Esophagus squamous epithelium (tissue), 4 donors: ENCODE measurements at regions not wholly inside any gene's neighbourhood (a gene's known extent, or its start where the extent isn't known, plus 50 kb on each side); places are given as distances from the start of the nearest gene placed in this dataset.

Experiments used
- POLR2A ChIP-seq, 4 donors: fragments of 450-650 bp; IDR thresholded peaks; one replicate each; pipeline ENCODE4 v1.6.1; 2017; ENCODE audit warnings: antibody characterized with exemption in 4 of 4, mild to moderate bottlenecking in 4 of 4, moderate library complexity in 3 of 4
- TF ChIP-seq, protein P1 (sequence below), 6 experiments: fragments of 450-650 bp in 4 of 6; fragments of 200-600 bp in 2 of 6; sonication (generic) in 2 of 6; IDR thresholded peaks; one replicate each; pipeline ENCODE4 v1.5.1; 2016 to 2019; ENCODE audit warnings: antibody characterized with exemption in 6 of 6, mild to moderate bottlenecking in 4 of 6, moderate library complexity in 4 of 6

- TF ChIP-seq POLR2A (IDR thresholded peaks at IDR 0.05): no peak
- TF ChIP-seq, protein P1, sequence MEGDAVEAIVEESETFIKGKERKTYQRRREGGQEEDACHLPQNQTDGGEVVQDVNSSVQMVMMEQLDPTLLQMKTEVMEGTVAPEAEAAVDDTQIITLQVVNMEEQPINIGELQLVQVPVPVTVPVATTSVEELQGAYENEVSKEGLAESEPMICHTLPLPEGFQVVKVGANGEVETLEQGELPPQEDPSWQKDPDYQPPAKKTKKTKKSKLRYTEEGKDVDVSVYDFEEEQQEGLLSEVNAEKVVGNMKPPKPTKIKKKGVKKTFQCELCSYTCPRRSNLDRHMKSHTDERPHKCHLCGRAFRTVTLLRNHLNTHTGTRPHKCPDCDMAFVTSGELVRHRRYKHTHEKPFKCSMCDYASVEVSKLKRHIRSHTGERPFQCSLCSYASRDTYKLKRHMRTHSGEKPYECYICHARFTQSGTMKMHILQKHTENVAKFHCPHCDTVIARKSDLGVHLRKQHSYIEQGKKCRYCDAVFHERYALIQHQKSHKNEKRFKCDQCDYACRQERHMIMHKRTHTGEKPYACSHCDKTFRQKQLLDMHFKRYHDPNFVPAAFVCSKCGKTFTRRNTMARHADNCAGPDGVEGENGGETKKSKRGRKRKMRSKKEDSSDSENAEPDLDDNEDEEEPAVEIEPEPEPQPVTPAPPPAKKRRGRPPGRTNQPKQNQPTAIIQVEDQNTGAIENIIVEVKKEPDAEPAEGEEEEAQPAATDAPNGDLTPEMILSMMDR (IDR thresholded peaks at IDR 0.05): no peak
Measured at GRCh38 chr2:9093324-9093723, 89.8 kb upstream of the MBOAT2 start.
